ENCODE measurements at regions not wholly inside any gene's neighbourhood (a gene's known extent, or its start where the extent isn't known, plus 50 kb on each side); places are given as distances from the start of the nearest gene placed in this dataset.

- no TSS peak for BruUV-seq (replicated peaks)
- Mint-ChIP-seq H3K4me3 (ENCODE audit: low read depth, unreplicated experiment) (no peak overlapping the region), H3K4me1 (ENCODE audit: low read depth, unreplicated experiment) (no peaks in the 10 kb centered on the region), H3K36me3 (ENCODE audit: insufficient read depth, unreplicated experiment) (no peaks in the 10 kb centered on the region), H3K27ac (ENCODE audit: unreplicated experiment) (no peak overlapping the region), H3K9me3 (ENCODE audit: low read depth, unreplicated experiment) (peaks cover 14% of the 10 kb centered on the region), H3K27me3 (ENCODE audit: unreplicated experiment) (no peaks in the 10 kb centered on the region)
- intact Hi-C loops (cut with micrococcal nuclease; ENCODE audit: unreplicated experiment) = no loop called here
- TF ChIP-seq, protein P1, sequence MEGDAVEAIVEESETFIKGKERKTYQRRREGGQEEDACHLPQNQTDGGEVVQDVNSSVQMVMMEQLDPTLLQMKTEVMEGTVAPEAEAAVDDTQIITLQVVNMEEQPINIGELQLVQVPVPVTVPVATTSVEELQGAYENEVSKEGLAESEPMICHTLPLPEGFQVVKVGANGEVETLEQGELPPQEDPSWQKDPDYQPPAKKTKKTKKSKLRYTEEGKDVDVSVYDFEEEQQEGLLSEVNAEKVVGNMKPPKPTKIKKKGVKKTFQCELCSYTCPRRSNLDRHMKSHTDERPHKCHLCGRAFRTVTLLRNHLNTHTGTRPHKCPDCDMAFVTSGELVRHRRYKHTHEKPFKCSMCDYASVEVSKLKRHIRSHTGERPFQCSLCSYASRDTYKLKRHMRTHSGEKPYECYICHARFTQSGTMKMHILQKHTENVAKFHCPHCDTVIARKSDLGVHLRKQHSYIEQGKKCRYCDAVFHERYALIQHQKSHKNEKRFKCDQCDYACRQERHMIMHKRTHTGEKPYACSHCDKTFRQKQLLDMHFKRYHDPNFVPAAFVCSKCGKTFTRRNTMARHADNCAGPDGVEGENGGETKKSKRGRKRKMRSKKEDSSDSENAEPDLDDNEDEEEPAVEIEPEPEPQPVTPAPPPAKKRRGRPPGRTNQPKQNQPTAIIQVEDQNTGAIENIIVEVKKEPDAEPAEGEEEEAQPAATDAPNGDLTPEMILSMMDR (IDR thresholded peaks at IDR 0.05; ENCODE audit: unreplicated experiment) = no peak
- CTCF ChIA-PET = no interaction called here
- DNase-seq = no peak
These were observed 747.1 kb downstream of the KCNJ2 start for GRCh38 chr17:70916469-70916868.

DNA sequence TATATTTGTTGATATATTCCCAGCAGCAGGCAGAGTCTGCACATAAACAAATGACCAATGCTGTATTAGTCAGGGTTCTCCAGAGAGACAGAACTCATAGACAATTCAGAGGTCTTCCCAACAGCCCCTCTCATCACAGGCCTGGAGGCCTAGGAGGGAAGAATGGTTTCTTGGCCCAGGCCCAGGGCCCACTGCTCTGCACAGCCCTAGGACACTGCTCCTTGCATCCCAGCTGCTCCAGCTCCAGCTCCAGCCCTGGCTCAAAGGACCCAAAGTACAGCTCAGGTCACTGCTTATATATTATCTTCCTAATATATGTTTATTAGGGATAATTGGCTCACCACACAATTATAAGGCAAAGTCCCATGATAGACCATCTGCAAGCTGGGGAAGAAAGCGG, 749.9 kb downstream of the KCNJ2 start:
- CTCF ChIA-PET = no interaction called here
- Mint-ChIP-seq H3K4me1 (ENCODE audit: low read depth, unreplicated experiment) (no peaks in the 10 kb centered on the region), H3K9me3 (ENCODE audit: low read depth, unreplicated experiment) (peaks cover 17% of the 10 kb centered on the region), H3K27ac (ENCODE audit: unreplicated experiment) (no peak overlapping the region), H3K36me3 (ENCODE audit: insufficient read depth, unreplicated experiment) (no peaks in the 10 kb centered on the region), H3K4me3 (ENCODE audit: low read depth, unreplicated experiment) (no peak overlapping the region), H3K27me3 (ENCODE audit: unreplicated experiment) (no peaks in the 10 kb centered on the region)
- TF ChIP-seq, protein P1 (IDR thresholded peaks at IDR 0.05; ENCODE audit: unreplicated experiment) = no peak
- intact Hi-C loops (cut with micrococcal nuclease; ENCODE audit: unreplicated experiment) = no loop called here
- DNase-seq = no peak
- no TSS peak for BruUV-seq (replicated peaks)

DNA sequence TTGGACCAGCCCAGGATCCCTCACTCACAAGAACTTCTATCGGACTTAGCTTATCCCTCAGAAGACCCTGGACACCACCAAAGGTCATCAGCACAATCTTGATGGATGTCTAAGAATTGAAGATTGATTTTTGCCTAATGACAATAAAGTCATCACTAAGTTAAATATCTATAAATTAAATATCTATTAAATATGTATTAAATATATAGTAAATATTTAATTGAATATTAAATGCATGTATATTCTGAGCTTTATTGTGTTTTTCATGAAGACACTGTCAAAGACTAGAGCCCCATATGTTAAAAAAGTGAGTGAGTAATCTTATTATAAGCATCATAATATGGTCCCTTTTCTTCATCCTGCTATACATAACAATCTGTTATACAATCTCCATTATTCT, 751.1 kb downstream of the KCNJ2 start:
- no peak for DNase-seq
- no peaks in the 10 kb centered on the region for H3K36me3 Mint-ChIP-seq (ENCODE audit: insufficient read depth, unreplicated experiment)
- TF ChIP-seq, protein P1 (IDR thresholded peaks at IDR 0.05; ENCODE audit: unreplicated experiment) = no peak
- intact Hi-C loops (cut with micrococcal nuclease; ENCODE audit: unreplicated experiment) = no loop called here
- no TSS peak for BruUV-seq (replicated peaks)
- no peaks in the 10 kb centered on the region for H3K27me3 Mint-ChIP-seq (ENCODE audit: unreplicated experiment)
- H3K27ac Mint-ChIP-seq (ENCODE audit: unreplicated experiment) = no peak overlapping the region
- CTCF ChIA-PET = no interaction called here
- H3K4me3 Mint-ChIP-seq (ENCODE audit: low read depth, unreplicated experiment) = no peak overlapping the region
- H3K4me1 Mint-ChIP-seq (ENCODE audit: low read depth, unreplicated experiment) = no peaks in the 10 kb centered on the region
- peaks cover 17% of the 10 kb centered on the region for H3K9me3 Mint-ChIP-seq (ENCODE audit: low read depth, unreplicated experiment)

GRCh38 chr17:70922268-70922667, 752.9 kb downstream of the KCNJ2 start:
- no peaks in the 10 kb centered on the region for H3K36me3 Mint-ChIP-seq (ENCODE audit: insufficient read depth, unreplicated experiment)
- H3K4me1 Mint-ChIP-seq (ENCODE audit: low read depth, unreplicated experiment) = no peaks in the 10 kb centered on the region
- CTCF ChIA-PET = no interaction called here
- H3K9me3 Mint-ChIP-seq (ENCODE audit: low read depth, unreplicated experiment) = peaks cover 9% of the 10 kb centered on the region
- H3K27ac Mint-ChIP-seq (ENCODE audit: unreplicated experiment) = no peak overlapping the region
- no peak for DNase-seq
- intact Hi-C loops (cut with micrococcal nuclease; ENCODE audit: unreplicated experiment) = no loop called here
- BruUV-seq (replicated peaks) = no TSS peak
- H3K27me3 Mint-ChIP-seq (ENCODE audit: unreplicated experiment) = no peaks in the 10 kb centered on the region
- TF ChIP-seq, protein P1 (IDR thresholded peaks at IDR 0.05; ENCODE audit: unreplicated experiment) = no peak
- H3K4me3 Mint-ChIP-seq (ENCODE audit: low read depth, unreplicated experiment) = no peak overlapping the region

- Mint-ChIP-seq H3K4me3 (ENCODE audit: low read depth, unreplicated experiment) (no peak overlapping the region), H3K36me3 (ENCODE audit: insufficient read depth, unreplicated experiment) (no peaks in the 10 kb centered on the region), H3K4me1 (ENCODE audit: low read depth, unreplicated experiment) (no peaks in the 10 kb centered on the region), H3K27ac (ENCODE audit: unreplicated experiment) (no peak overlapping the region), H3K27me3 (ENCODE audit: unreplicated experiment) (no peaks in the 10 kb centered on the region), H3K9me3 (ENCODE audit: low read depth, unreplicated experiment) (peaks cover 4% of the 10 kb centered on the region)
- no TSS peak for BruUV-seq (replicated peaks)
- DNase-seq = no peak
- CTCF ChIA-PET = no interaction called here
- TF ChIP-seq, protein P1 (IDR thresholded peaks at IDR 0.05; ENCODE audit: unreplicated experiment) = no peak
- intact Hi-C loops (cut with micrococcal nuclease; ENCODE audit: unreplicated experiment) = no loop called here
These were observed 755.4 kb downstream of the KCNJ2 start for GRCh38 chr17:70924776-70925175.
